CD4-positive, alpha-beta T cell treated with Interleukin-12 subunit alpha and Interleukin-12 subunit beta, for 1 hour (primary cell): ENCODE measurements at regions not wholly inside any gene's neighbourhood (a gene's known extent, or its start where the extent isn't known, plus 50 kb on each side); places are given as distances from the start of the nearest gene placed in this dataset.
"Not testable (repeated sequence)": the region's sequence is repeated elsewhere in the genome, so short reads cannot be mapped to it uniquely, and the experiment has no call there.

Experiments used
- DNase-seq: peaks from one replicate; pipeline ENCODE4 v3.0.0-alpha.2; 2020

DNA sequence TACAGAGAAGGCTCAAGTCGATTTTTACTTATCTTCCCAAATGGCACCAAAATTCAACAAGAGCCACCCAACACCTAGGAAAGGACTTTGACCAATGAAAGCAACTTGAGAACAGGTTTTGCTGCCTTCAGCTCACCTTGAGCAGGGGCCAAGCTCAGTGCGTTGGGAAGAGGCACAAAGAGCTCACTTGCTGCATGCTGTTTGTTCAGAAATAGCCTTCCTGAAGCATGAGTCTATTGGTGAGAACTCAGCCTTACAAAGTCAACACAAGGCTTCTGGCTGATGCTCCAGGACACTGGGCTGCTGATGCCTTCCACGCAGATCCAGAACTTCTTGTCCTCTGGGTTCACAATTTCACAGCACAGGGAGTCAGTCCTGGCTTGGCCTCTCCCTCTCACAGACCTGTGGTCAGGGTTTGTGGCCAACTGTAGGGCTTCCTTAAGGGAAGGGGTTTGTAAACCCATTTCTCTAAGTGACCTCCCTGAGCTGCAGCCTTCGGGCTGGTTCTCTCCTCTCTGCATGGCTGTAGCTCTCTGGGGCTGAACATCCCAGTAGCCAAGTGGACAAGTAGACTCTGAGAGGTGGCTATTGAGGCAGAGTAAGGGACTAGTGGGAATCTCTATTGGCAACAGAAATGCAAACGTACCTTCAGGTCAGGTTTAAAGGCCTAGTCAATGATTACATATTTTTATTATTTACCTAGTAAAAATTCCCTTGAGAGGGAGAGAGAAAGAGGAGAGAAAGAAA is 124.7 kb upstream of the GATA6 start:
- DNase-seq, result no peak

DNA sequence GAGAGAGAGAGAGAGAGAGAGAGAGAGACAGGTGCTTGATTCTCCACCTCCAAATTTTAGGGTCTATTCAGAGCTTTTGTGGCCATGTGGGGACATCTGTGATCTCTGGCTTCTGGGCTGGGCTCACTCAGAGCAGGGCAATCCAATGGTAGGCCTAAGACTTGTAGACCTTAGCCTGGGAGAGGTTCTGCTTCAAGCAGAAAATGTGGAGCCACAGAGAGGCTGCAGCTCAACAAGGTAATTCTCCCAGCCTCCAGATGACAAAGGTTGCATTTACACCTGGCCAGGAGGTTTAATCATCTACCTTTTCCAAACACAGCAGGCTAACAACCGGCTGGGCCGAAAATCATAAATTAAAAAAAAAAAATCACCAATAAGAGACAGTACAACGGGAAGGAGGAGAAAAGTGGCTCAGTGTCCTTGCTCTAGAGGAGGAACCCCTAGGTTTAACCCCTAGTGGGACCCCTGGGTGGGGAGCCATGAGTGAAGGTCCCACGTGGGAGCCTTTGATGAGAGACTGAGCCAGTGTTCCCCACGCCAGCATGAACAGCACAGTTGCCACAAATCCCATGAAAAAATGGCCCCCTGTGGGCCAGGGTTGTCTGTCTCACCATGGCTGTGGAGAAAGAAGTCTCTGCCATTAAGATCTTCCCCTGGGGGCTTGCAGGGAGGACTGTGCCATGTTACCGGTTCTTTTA is 124.0 kb upstream of the GATA6 start:
- no peak for DNase-seq

DNA sequence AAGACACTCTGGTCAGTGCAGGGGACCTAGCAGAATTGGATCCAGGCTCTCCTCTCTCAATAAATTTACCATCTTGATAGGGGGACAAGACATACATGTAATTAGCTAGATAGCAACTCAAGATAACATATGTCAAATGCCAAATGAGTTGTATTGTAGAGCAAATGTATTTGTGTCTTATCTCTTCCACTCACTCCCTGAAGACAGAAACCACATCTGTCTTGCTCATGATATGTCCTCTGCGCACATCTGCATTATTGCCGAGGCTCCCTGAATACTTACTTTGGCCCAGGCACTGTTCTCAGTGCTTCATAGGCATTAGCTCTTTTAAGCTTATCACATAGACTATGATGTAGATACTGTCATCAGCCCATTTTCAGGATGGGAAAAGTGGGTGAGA is 122.9 kb upstream of the GATA6 start:
- no peak for DNase-seq

DNA sequence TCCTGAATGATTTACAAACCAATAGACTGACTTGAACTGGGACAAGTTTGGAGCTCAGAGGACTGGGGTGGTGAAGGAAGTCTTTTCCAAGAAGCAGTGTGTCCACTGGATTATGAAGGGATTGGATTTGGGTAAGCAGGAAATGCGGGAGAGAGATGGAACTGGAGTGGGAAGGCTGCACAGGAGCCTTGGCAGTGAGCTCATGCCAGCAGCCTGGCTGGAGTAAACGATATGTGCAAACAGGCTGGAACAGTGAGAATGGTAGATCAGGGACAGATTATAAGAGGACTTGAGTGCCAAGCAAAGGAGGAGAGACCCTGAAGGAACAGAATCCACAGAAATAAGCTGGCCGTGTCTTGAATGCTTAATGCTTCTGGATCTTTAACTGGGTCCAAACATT is 121.9 kb upstream of the GATA6 start:
- DNase-seq, result no peak

DNA sequence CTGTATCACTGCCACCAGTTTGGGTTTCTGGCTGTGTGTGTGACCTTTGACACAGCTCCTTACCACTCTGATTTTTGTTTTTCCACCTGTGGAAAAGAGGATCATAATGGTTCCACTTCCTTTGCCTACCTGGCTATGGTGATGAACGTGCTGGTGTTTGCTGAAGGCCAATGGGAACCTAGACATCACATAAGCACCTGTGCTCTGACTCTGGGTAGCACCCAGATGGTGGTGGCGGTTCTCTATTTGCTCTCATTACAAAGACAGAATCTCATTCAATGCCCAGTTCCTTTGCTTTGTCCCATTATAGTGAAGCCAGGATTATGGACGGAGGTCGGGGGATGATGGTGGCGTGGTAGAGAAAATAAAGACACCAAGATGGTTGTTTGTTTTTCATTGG is 121.2 kb upstream of the GATA6 start:
- no peak for DNase-seq

DNA sequence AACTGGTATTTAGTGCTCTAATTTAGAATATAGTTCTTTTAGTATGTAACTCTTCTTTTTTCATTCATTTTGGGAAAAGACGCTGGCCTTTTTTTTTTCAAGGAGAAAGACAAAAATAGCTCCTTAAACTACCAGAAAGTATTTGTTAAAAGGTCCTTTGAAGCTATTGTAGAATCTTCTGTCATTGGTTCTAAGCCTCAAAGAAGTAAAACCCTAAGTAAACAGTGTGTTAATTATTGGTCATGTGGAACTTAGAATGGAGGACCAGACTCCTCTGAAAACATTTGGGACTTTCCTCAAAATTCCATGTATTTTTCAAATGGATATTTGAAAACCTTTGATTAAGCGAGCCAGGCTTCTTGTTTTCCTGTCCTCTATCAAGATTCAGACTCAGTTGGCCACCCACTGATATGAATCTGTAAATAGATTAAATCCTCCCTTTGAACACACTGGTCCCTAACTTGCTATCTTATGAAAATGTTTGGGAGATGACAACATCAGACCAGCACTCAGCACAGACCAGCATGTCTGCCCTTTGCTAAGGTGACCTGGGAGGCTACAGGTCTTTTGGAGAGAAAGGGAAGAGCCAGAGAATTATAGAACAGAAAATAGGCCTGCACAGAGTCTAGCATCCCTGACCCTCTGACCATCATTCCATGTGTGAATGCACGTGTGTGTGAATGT is 120.3 kb upstream of the GATA6 start:
- DNase-seq, result no peak

DNA sequence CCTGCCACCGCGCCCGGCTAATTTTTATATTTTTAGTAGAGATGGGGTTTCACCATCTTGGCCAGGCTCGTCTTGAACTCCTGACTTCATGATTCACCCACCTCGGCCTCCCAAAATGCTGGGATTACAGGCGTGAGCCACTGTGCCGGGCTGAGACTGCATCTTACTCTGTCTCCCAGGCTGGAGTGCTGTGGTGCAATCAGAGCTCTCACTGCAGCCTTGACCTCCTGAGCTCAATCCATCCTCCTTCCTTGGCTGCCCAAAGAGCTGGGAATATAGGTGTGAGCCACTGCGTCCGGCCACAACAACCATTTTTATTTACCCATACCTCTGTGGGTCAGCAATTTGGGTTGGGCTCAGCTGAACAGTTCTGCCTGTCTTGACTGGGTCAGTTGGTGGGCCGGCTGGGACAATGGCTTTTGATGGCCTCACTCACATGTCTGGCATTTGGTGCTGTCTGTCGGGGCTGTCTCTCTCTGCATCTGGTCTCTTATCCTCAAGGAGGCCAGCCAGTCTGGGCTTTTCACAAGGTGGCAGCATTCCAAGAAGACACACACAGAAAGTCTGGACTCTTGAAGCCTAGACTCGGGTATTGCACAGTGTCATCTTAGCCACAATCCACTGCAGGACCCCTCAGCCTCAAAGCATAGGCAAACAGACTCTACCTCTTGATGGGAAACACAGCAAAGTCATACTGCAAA is 116.8 kb upstream of the GATA6 start:
- DNase-seq, result no peak

DNA sequence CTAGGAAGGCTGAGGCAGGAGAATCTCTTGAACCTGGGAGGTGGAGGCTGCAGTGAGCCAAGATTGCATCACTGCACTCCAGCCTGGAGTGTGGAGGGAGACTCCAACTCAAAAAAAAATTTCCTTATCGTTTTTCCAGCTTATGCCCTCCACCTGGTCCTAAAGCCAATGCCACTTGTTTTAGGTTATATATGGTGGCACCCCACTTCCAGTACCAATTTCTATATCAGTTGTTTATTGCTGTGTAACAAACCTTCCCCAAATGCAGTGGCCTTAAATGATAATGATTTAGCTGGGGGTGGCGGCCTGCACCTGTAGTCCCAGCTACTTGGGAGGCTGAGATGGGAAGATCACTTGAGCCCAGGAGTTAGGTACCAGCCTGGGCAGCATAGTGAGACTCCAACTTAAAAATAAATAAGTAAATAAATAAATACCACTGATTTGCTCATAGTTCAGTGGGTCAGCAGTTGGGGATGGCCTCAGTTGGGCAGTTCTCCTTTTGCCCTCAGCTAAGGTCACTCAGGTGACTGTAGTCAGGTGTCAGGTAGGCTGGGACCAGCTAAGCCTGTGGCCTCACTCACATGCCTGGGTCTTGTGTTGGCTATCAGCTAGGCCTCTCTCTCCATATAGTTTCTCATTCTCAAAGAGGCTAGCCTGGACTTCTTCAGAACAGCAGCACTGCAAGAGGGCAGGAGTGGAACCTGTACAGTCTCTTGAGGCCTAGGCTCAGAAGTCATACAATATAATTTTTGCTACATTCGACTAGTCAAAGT is 113.7 kb upstream of the GATA6 start:
- DNase-seq, result no peak

DNA sequence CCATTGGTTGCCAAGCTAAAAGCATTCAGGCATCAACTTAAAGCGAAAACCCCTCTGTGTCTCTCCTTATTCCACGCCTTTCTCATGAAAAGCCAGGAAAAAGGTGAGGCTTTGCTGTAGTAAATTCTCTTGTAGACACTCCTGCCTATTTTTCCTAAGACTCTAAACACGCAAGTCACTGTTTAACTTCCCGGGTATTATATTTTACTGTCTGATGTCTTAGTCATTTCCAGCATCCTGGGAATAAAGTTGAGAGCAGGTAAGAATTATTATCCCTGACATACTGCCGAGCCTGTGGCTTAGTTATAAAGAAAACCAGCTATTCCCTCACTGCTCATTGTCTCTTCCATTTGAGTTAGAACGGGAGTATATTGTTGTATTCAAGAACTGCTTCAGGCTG is 112.4 kb upstream of the GATA6 start:
- no peak for DNase-seq

DNA sequence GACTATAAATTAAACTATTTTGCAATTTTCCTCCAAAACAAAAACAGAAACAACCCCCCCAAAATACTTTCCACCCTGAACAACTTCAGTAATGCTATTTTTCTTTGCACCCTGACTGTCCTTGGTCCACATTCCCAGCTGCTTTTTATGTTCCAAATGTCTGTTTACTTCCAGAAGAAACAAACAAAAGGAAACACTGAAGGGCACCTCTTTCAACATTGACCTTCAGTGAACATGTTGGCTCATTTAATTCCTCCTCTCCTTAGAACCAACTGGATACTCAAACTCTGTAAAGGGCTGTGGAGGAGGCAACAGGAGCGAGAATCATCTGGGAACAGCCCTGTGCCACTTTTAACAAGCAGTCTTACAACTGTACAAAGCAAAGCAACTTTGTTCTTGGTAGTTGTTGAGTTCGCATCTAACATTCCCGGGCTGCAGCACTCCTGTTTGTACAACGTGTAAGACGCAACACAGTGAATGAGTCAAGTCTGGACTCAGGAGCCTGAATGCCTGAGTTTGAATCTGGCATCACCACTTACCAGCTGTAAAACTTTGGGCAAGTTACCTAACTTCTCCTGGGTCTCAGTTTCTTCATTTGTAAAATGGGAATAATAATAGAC is 111.4 kb upstream of the GATA6 start:
- DNase-seq, result no peak

DNA sequence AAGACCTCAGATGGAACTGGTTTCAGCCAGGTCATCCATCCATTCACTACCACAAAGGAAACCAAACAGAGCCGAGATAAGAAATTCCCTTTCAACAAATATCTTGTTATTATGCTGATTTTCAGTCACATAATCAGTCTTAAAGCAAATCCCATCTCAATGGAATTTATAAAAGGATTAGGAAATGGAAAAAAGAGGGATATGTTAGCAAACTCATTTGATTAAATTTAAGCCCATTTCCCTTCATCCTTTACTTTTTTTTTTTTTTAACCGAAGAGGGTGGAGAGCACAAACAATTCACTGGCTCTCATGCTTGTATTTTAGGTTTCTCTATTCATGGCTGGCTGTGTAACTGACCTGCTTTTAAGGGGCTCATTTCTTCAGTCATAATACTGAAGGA is 109.0 kb upstream of the GATA6 start:
- DNase-seq, result no peak

DNA sequence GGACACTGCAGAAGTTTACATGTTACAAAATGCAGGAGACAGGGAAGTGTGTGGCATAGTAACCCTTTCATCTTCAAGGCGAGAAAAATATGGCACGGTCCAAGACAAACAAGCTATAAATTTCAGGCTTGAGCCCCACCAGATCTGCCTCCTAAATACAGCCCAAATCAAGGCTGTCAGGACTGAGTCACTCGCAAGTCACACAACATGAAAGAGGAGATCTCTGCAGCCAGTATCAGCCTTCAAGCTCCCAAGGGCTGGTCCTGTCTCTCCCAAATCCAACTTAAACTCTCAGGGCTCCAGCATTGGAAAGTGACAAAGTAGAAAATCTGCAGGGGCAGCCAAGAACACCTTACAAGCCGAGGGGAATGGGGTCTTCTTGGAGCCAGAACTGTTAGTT is 106.3 kb upstream of the GATA6 start:
- DNase-seq, result no peak

DNA sequence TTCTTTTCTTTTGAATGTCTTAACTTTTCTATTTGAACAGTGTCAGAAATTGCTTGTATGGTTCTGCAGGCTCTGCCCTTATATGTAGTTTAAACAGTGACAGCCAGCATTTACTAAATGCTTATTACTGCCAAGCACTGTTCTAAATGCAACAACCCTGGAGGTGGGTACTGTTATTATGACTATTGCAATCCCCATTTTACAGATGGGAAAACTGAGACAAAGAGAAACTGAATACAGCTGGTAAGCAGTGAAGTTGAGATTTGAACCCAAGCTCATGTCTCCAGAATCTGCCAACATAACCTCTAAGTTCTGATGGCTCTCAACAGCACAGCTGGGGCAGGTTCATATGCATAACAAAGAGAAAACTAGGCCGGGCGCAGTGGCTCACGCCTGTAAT is 105.7 kb upstream of the GATA6 start:
- DNase-seq, result no peak

DNA sequence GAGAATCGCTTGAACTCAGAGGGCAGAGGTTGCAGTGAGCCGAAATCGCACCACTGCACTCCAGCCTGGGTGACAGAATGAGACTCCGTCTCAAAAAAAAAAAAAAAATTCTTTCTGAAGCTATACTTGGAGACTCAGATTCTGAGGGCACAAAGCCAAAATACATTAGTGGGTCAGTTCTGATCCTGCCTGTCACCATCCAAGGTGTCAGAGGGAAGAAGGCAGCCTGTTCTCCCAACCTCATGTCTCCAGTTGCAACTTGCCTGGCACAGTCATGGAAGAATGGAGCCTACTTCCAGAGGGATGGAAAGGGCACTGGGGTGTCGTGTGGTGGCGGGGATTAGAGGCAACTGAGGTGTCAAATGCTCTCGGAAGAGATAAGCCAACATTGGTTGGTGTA is 104.8 kb upstream of the GATA6 start:
- DNase-seq, result no peak

DNA sequence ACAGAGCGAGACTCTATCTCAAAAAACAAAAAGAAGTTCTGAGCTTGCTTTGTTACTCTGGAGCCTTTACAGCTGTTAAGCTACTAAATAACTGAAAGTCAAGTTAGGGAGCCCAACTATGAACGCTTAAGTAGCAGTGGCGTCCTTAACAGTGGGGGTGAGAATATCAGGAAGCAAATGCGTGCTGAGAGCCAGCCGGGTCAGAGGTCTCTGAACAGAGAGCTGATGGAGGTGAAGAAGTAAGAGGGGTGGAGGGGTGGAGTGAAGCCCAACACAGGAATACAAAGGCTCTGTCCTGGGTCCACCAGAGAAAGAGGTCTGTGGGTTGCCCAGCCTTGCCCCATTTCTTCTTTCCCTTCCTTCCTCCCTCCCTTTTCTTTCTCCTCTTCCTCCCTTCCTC is 104.1 kb upstream of the GATA6 start:
- no peak for DNase-seq

DNA sequence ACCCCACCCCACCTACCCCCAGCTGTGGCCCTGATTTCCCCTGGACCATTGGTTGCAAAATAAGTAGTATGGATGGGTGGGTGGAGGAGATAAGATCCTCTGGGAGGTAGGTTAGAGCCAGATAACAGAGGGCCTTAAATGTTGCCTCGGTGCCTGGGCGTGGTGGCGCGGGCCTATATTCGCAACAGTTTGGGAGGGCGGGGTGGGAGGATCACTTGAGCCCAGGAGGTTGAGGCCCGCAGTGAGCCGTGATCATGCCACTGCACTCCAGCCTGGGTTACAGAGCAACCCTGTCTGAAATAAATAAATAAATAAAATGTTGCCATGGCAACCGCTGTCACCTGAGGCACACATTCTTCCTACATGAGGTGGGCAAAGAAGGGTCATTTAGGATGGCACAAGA is 103.3 kb upstream of the GATA6 start:
- DNase-seq, result no peak

DNA sequence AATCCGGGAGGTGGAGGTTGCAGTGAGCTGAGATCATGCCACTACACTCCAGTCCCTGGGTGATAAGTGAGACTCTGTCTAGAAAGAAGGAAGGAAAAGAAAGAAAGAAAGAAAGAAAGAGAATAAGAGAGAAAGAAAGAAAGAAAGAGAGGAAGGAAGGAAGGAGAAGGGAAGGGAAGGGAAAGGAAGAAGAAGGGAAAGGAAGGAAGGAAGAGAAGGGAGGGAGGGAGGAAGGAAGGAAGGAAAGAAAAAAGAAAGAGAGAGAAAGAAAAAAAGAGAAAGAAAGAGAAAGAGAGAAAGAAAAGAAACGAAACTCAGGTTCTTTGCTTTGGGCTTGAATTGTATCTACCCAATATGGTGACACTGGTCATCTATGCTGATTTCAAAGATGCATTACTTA is 102.3 kb upstream of the GATA6 start:
- DNase-seq, result no peak

DNA sequence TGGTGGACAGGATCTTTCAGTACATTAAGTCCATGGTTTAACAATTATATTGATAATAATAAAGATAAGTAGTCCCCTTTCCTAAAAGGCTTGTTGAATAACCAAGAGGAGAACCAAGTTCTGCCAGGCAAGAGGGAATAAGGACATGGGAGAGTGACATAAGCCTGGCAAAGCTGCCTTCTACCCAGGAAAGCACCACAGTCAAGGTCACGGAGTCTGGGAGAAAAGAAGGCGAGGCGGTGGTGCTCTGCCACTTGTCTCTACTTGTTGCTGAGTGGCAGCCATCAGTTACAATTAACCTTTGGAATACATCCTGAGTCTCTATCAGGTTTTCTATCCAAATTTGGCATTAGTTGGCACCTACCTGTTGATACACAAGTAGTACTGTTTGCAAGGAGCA is 101.7 kb upstream of the GATA6 start:
- no peak for DNase-seq

DNA sequence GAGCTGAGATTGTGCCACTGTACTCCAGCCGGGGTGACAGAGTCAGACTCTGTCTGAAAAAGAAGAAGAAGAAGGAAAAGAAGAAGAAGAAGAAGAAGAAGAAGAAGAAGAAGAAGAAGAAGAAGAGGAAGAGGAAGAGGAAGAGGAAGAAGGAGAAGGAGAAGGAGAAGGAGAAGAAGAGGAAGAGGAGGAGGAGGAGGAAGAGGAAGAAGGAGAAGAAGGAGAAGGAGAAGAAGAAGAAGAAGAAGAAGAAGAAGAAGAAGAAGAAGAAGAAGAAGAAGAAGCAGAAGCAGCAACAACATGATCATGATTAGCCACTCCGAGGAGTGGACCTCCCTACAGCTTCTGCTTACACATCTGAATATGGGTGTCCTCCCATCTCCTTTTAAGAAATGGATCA is 100.6 kb upstream of the GATA6 start:
- DNase-seq, result not testable (repeated sequence)

DNA sequence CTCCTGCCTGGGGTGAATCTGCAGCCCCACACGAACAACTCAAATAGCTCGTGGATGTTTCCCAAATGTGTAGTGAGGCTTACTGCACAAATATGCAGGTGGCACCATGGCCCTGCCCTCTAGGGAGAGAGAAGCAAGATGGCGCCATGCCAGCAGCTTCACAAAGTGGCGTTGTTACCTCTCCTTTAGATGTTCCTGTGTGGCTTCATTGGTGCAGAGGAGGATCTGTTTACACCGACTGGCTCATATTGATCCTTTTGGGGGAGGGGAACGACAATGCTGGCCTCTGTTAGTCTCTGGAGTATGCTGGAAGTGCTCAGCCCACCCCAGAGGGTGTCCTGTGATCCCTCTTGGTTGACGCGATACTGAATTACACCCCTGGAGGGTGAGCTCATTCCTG is 99.5 kb upstream of the GATA6 start:
- DNase-seq, result no peak

DNA sequence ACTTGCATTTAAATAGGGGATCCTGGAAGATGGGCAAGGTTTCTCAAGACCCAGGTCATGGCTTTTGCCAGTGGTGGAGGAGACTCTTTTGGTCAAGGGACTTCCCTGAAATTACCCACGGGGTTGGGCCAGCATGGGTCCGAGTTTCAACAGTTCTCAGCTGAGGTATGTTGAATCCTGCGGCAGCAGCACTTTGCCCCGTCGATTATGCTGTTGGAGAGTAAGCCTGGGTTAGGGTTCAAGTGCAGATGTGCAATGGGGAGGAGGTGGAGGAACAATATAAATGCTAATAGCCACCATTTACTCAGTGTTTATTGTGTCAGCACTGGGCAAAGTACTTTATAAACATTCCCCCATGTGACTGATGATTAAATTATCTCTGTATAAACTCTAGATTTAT is 96.0 kb upstream of the GATA6 start:
- no peak for DNase-seq

DNA sequence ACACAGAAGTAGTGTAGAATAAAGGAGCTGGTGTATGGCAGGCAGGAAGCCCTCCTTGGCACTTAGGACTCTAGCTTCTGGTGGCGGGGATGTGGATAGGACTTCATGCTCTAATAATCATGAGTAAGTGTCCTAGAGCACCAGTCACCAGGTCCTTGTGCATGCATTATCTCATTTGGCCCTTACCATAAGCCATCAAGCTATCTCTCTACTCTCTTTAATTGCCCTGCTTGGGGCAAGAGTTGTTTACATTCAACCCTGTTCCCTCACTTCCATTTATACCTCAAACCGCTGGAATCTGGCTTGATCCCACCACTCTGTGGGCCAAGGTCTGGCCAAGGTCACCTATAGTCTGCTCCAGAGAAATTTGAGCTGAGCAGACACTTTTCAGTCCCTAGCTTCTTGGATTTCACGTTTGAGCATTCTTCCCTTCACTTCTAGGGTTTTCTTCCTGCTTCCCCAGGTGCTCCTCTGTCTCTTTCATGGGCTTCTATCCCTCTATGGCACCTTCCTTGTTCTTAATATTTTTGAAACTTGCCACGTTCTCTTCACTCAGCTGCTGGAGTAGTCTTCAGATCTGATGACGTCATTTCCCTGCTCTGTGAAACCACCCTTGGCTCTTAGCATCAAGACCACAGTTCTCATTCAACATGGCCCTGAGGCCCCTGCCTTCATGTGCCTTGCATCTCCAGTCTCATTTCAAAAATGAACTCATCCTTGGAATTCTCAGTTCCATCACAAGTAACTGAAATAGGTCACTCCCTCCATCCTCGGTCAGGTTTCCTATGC is 94.9 kb upstream of the GATA6 start:
- DNase-seq, result no peak
